D721Med (cell line): ENCODE measurements at regions not wholly inside any gene's neighbourhood (a gene's known extent, or its start where the extent isn't known, plus 50 kb on each side); places are given as distances from the start of the nearest gene placed in this dataset.

Source experiments
- DNase-seq: peaks from one replicate; pipeline ENCODE4 v3.0.0; 2011; ENCODE audit warnings: low spot score; ENCODE audit not compliant: insufficient read length
- FAIRE-seq: peaks from 2 replicates; lab custom pipeline; 2011; peaks lifted over from hg19 to GRCh38; lab: Jason Lieb, UNC
- TF ChIP-seq, protein P1 (sequence below): IDR thresholded peaks from 2 replicates; pipeline ENCODE4 v1.5.1; 2012; ENCODE audit warnings: mild to moderate bottlenecking, control low read depth; ENCODE audit not compliant: insufficient read depth; ENCODE audit errors: missing control alignments

DNA sequence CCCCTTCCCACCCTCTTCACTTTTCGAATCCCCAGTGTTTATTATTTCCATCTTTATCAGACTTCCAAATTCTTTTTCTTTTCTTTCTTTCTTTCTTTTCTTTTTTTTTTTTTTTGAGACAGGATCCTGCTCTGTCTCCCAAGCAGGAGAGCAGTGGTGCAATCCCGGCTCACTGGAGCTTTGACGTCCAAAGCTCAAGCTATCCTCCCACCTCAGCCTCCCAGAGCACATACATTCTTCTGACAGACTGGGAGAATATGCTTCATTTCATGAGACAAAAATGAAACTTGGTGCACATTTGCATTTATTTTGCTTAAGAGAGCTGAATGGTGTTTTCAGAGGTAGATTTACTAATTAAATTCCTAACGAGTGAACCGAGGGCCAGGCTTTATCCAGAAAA, 80.1 kb upstream of the FZD8 start:
- DNase-seq, result no peak
- no peak for FAIRE-seq
- TF ChIP-seq, protein P1, sequence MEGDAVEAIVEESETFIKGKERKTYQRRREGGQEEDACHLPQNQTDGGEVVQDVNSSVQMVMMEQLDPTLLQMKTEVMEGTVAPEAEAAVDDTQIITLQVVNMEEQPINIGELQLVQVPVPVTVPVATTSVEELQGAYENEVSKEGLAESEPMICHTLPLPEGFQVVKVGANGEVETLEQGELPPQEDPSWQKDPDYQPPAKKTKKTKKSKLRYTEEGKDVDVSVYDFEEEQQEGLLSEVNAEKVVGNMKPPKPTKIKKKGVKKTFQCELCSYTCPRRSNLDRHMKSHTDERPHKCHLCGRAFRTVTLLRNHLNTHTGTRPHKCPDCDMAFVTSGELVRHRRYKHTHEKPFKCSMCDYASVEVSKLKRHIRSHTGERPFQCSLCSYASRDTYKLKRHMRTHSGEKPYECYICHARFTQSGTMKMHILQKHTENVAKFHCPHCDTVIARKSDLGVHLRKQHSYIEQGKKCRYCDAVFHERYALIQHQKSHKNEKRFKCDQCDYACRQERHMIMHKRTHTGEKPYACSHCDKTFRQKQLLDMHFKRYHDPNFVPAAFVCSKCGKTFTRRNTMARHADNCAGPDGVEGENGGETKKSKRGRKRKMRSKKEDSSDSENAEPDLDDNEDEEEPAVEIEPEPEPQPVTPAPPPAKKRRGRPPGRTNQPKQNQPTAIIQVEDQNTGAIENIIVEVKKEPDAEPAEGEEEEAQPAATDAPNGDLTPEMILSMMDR, result no peak

DNA sequence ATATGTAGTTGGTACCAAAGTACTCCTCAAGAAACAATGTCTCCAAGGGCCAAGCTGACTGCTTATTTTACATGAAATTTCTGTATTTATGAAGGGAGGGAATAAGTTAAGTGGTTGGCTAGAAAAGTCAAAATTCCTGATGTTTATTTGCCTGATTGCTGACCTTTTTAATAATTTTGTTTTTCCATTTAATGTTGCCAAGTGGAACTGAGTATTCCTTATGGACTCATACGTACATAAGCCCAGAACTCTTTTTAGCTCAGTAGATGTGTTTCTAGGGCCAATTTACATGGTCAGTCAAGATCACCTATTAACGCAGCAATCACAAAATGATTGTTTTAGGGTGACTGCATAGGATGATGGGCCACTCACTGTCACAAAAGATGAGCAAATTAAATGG, 78.3 kb upstream of the FZD8 start:
- no peak for DNase-seq
- no peak for FAIRE-seq
- TF ChIP-seq, protein P1, result no peak

DNA sequence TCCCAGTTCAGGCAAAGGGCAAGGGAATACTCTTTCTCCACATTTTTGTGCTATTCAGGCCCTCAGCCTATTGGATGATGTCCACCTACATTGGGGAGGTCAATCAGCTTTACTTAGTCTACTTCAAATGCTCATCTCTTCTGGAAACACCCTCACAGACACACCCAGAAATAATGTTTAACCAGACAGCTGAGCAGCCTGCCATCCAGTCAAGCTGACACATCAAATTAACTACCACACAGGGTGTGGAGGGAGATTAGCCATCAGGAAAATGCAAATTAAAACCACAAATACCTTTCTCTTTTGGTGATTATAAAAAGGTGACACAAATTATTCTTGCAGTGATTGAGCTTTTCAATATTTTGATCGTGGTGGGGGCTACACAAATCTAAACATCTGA, 74.7 kb upstream of the FZD8 start:
- FAIRE-seq (no peak), DNase-seq (no peak)
- TF ChIP-seq, protein P1, result no peak

DNA sequence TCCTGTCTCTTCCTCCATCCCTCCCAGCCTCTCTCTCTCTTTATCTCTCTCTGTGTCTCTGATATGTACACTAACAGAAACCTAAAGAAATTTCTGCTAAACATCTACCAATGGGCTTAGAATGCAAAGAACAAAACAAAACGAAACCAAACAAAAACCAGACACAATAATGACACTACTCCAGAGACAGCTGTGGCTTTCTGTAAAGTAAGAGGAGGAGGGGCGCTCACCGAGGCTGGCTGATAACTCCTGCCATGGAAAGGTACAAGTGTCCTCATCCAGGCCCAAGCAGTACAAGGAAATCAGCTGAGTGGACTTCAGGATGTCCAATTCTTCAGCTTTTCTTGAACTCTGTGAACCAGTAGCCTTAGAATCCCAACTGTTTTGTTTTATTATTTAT, 70.4 kb upstream of the FZD8 start:
- TF ChIP-seq, protein P1, result no peak
- no peak for DNase-seq
- no peak for FAIRE-seq

DNA sequence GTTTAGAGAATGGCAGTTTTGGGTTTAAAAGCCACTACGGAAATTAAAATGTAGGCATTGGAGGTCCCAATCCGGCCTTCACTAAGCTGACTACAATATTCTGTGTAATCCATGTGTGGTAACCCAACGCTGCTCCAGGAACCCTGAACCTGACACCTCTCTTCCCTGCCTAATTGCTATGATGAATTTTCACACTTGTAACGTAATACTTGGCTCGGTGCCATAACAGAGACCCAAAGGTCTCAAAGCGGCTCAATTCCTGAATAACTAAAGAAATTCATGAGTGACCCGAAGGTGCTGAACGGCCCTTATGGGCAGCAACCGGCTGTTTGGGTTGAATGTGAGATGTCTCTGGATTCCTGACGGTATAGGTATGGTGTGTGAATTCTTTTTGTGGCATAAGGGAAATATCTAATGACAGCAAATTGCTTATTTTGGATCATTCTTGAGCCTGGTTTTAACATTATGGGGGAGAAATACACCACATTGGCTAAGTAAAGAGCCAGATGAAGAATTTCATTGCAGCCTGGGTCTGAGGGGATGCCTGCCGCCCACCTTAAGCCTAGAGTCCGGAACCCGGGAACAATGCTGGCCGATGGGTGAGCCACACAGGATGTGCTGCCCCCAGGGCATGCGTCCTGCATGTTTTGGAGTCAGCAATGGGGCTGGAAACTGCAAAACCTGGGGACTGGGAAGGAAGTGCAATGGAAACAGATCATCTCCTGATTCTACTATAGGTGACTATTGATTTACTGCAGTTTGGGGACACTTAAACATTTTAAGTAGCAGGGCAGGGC, 69.7 kb upstream of the FZD8 start:
- TF ChIP-seq, protein P1, result no peak
- no peak for DNase-seq
- no peak for FAIRE-seq

DNA sequence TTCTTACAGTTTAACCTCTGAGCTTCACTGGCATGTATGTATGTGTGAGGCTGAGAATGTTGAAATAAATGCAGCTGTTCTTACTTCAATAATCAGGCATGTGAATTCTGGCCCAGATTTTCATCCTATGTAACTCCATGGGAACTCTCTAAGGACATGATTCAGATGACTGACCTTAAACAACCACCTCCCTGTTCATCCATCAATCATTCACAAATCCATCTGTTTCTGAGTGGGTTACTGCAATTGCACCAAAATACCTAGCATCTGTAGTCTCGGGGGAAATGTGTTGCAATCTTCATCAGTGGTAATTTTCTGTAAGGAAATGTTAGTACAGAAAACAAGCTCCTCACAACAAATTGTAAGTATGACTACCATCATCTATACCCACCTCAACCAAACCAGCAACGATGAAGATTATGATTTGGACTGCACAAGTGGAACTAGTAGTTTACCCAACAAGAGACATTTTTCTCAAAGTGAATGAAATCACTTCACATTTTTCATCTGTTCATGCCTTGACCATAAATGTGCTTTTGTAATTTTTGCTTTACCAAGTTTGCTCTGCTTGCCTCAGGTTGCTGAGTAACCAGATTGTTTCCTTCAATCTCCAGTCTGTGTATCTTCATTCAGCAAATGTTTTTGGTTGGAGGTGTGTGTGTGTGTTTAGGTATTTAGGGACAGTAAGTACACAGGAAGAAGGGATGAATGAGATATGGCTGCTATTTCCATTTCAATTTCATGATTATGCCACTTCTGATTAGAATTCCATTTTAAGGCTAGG, 65.7 kb upstream of the FZD8 start:
- no peak for FAIRE-seq
- TF ChIP-seq, protein P1, result no peak

More for the DNA sequence above, 65.7 kb upstream of the FZD8 start:
- no peak for DNase-seq
